ENCODE measurements at regions not wholly inside any gene's neighbourhood (a gene's known extent, or its start where the extent isn't known, plus 50 kb on each side); places are given as distances from the start of the nearest gene placed in this dataset.

DNA sequence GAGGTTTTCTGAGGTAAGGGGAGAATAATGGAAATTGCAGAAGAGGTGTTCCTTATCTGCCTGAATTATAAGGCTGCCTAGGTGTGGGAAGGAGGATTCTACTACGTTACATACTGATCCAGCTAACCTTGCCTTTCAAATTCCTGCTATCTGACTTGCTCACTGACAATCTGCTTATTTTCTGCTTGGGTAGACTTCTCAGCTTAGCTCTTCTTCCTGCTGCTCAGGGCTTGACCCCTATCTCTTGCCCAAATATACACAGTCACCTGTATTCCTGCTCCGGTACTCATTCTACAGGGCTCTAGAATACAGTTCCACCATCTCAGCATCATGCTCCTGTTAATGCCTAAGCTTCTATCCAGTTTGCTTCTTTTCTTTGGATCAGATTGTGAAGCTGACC, 1607.6 kb downstream of the OLFM4 start:
- Histone ChIP-seq H3K9me3 (ENCODE audit: control insufficient read depth, insufficient read depth, low read length) (peaks cover 4% of the 10 kb centered on the region; the same call in 1 of the 2 replicates), H3K27me3 (ENCODE audit: control insufficient read depth, insufficient read depth, low read length) (no peaks in the 10 kb centered on the region), H3K27ac (ENCODE audit: low read depth, low read length) (no peak overlapping the region), H3K4me3 (ENCODE audit: low read depth, low read length) (no peak overlapping the region)
- TF ChIP-seq, protein P1, sequence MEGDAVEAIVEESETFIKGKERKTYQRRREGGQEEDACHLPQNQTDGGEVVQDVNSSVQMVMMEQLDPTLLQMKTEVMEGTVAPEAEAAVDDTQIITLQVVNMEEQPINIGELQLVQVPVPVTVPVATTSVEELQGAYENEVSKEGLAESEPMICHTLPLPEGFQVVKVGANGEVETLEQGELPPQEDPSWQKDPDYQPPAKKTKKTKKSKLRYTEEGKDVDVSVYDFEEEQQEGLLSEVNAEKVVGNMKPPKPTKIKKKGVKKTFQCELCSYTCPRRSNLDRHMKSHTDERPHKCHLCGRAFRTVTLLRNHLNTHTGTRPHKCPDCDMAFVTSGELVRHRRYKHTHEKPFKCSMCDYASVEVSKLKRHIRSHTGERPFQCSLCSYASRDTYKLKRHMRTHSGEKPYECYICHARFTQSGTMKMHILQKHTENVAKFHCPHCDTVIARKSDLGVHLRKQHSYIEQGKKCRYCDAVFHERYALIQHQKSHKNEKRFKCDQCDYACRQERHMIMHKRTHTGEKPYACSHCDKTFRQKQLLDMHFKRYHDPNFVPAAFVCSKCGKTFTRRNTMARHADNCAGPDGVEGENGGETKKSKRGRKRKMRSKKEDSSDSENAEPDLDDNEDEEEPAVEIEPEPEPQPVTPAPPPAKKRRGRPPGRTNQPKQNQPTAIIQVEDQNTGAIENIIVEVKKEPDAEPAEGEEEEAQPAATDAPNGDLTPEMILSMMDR (IDR thresholded peaks at IDR 0.05; ENCODE audit: low read depth, low read length) = no peak
- POLR2A ChIA-PET = no interaction called here
- no peak for DNase-seq (ENCODE audit: low read depth, low spot score)
- CTCF ChIA-PET = no interaction called here

DNA sequence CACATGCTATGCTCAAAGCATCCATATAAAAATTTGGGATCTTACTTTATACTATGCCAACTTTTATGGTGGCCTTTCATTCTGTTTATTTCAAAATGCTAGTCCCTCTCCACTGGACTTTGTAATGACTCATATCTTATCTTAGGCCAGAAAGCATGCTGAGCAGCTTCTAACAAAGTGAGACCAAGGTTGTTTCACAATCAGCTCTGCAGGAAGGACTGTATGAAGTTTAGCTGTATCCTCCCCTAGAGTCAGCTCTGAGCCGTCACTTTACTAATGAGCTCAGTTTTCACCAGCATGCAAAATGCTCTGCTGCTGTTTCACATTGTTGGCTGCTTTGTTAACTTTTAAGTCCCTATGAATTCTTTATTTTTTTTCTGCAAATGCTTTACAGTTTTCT, 1608.8 kb downstream of the OLFM4 start:
- Histone ChIP-seq H3K9me3 (ENCODE audit: control insufficient read depth, insufficient read depth, low read length) (peaks cover 8% of the 10 kb centered on the region), H3K27ac (ENCODE audit: low read depth, low read length) (no peak overlapping the region), H3K4me3 (ENCODE audit: low read depth, low read length) (no peak overlapping the region), H3K27me3 (ENCODE audit: control insufficient read depth, insufficient read depth, low read length) (no peaks in the 10 kb centered on the region)
- ChIA-PET POLR2A (no interaction called here), CTCF (no interaction called here)
- no peak for DNase-seq (ENCODE audit: low read depth, low spot score)
- TF ChIP-seq, protein P1 (IDR thresholded peaks at IDR 0.05; ENCODE audit: low read depth, low read length) = no peak

DNA sequence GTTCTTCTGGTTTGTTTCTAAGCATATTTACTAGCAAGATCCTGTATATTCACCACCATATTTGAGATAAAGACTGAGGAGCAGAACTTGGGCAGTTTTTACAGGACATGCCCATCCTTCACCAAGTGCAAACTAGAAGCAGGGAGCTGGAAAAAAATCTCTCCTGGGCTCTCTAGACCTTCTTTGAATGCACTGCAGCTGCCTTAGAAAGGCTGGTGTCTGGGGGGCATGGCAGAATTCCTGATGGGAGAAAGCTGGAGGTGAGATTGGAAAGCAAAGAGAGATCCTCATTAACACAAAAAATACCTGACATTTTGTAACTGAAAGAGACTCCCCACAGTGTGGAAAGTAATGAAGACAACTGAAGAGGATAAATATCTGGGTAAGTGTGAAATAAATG, 1612.1 kb downstream of the OLFM4 start:
- TF ChIP-seq, protein P1 (IDR thresholded peaks at IDR 0.05; ENCODE audit: low read depth, low read length) = no peak
- no peak for DNase-seq (ENCODE audit: low read depth, low spot score)
- no peak overlapping the region for H3K4me3 ChIP-seq (ENCODE audit: low read depth, low read length)
- ChIA-PET POLR2A (no interaction called here), CTCF (interaction anchor here (0.6 kb wide), 1 partner anchor 1775 kb away, joined by 3 read pairs; no protein-coding TSS in a partner anchor)
- H3K27me3 ChIP-seq (ENCODE audit: control insufficient read depth, insufficient read depth, low read length) = no peaks in the 10 kb centered on the region
- no peak overlapping the region for H3K27ac ChIP-seq (ENCODE audit: low read depth, low read length)
- H3K9me3 ChIP-seq (ENCODE audit: control insufficient read depth, insufficient read depth, low read length) = peaks cover 10% of the 10 kb centered on the region

DNA sequence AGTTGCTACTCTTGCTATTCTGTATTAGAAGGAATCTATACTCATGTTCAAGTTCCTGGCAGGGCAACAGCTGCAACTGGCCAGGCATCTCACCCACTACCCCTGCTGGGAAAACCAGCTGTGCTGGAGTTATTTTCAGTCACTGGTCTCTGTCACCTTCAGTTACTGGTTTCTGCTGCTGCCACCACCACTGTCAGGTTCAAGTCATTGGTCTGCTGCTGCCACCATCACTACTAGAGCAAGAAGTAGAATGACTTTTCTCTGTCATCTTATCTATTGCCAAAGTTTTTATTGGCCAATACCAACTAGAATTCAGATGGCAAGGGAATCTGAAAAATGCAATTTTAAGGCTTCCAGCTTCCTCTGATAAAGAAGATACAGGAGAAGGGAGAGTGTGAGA, 1615.2 kb downstream of the OLFM4 start:
- ChIA-PET POLR2A (no interaction called here), CTCF (no interaction called here)
- H3K4me3 ChIP-seq (ENCODE audit: low read depth, low read length) = no peak overlapping the region

DNA sequence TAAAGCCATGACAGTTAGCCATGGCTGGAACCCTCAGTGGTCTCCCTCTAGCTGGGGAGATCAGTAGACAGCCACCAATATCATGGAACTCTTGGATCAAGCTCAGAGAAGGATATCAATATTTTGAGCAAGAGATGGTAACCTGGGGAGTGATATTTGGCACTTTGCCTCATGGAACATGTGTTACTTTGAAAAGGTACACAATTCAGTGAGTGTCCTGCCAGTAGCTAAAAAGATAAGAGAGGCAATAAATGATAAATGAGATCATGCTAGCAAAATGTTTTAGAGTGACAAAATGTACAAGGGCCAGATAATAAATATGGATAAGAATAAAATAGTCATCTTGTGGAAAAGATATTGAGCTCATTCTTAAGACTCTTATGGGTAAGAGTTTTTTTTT, 1618.7 kb downstream of the OLFM4 start:
- DNase-seq (ENCODE audit: low read depth, low spot score) = no peak
- CTCF ChIA-PET = no interaction called here
- H3K4me3 ChIP-seq (ENCODE audit: low read depth, low read length) = no peak overlapping the region
- TF ChIP-seq, protein P1 (IDR thresholded peaks at IDR 0.05; ENCODE audit: low read depth, low read length) = no peak
- H3K27ac ChIP-seq (ENCODE audit: low read depth, low read length) = no peak overlapping the region
- POLR2A ChIA-PET = no interaction called here
- no peaks in the 10 kb centered on the region for H3K27me3 ChIP-seq (ENCODE audit: control insufficient read depth, insufficient read depth, low read length)
- peaks cover 7% of the 10 kb centered on the region for H3K9me3 ChIP-seq (ENCODE audit: control insufficient read depth, insufficient read depth, low read length)

More for the DNA sequence above, 1615.2 kb downstream of the OLFM4 start:
- TF ChIP-seq, protein P1 (IDR thresholded peaks at IDR 0.05; ENCODE audit: low read depth, low read length) = no peak
- H3K9me3 ChIP-seq (ENCODE audit: control insufficient read depth, insufficient read depth, low read length) = peaks cover 6% of the 10 kb centered on the region
- no peaks in the 10 kb centered on the region for H3K27me3 ChIP-seq (ENCODE audit: control insufficient read depth, insufficient read depth, low read length)
- no peak overlapping the region for H3K27ac ChIP-seq (ENCODE audit: low read depth, low read length)
- DNase-seq (ENCODE audit: low read depth, low spot score) = no peak

Data from AG04450 (cell line).